ENCODE measurements at regions not wholly inside any gene's neighbourhood (a gene's known extent, or its start where the extent isn't known, plus 50 kb on each side); places are given as distances from the start of the nearest gene placed in this dataset.

- Histone ChIP-seq H3K4me2 (ENCODE audit: low read length) (no peak overlapping the region), H3K79me2 (no peaks in the 10 kb centered on the region), H3K27me3 (ENCODE audit: control insufficient read depth, insufficient read depth, low read length) (no peaks in the 10 kb centered on the region), H2AFZ (no peak overlapping the region), H3K9ac (no peak overlapping the region), H3K27ac (no peak overlapping the region), H3K4me1 (no peaks in the 10 kb centered on the region), H3K9me3 (ENCODE audit: control insufficient read depth, low read length) (no peaks in the 10 kb centered on the region), H3K36me3 (ENCODE audit: control insufficient read depth, insufficient read depth, low read length) (no peaks in the 10 kb centered on the region), H3K4me3 (ENCODE audit: low read depth, low read length) (no peak overlapping the region)
- no peak for TF ChIP-seq CTCF (IDR thresholded peaks at IDR 0.05)
Measured at GRCh38 chr13:74032325-74032724, 101.9 kb downstream of the KLF12 start.

GRCh38 chr13:74027161-74027779 lies 106.9 kb downstream of the KLF12 start:
- no peak for TF ChIP-seq CTCF (IDR thresholded peaks at IDR 0.05)
- no peak overlapping the region for H3K27ac ChIP-seq

GRCh38 chr13:74026753-74027152 lies 107.5 kb downstream of the KLF12 start:
- no peak overlapping the region for H3K27ac ChIP-seq
- H3K4me2 ChIP-seq (ENCODE audit: low read length) = no peak overlapping the region
- H3K79me2 ChIP-seq = no peaks in the 10 kb centered on the region
- no peaks in the 10 kb centered on the region for H3K36me3 ChIP-seq (ENCODE audit: control insufficient read depth, insufficient read depth, low read length)
- no peaks in the 10 kb centered on the region for H3K27me3 ChIP-seq (ENCODE audit: control insufficient read depth, insufficient read depth, low read length)
- no peak overlapping the region for H3K9ac ChIP-seq
- H2AFZ ChIP-seq = no peak overlapping the region
- H3K4me3 ChIP-seq (ENCODE audit: low read depth, low read length) = no peak overlapping the region
- no peaks in the 10 kb centered on the region for H3K9me3 ChIP-seq (ENCODE audit: control insufficient read depth, low read length)
- H3K4me1 ChIP-seq = no peaks in the 10 kb centered on the region
- TF ChIP-seq CTCF (IDR thresholded peaks at IDR 0.05) = no peak

More at GRCh38 chr13:74027161-74027779, 106.9 kb downstream of the KLF12 start:
- Histone ChIP-seq H3K9ac (no peak overlapping the region), H3K4me2 (ENCODE audit: low read length) (no peak overlapping the region), H3K4me3 (ENCODE audit: low read depth, low read length) (no peak overlapping the region), H3K27me3 (ENCODE audit: control insufficient read depth, insufficient read depth, low read length) (no peaks in the 10 kb centered on the region), H3K9me3 (ENCODE audit: control insufficient read depth, low read length) (no peaks in the 10 kb centered on the region), H2AFZ (no peak overlapping the region), H3K36me3 (ENCODE audit: control insufficient read depth, insufficient read depth, low read length) (no peaks in the 10 kb centered on the region), H3K4me1 (no peaks in the 10 kb centered on the region), H3K79me2 (no peaks in the 10 kb centered on the region)

- H3K4me3 ChIP-seq (ENCODE audit: low read depth, low read length) = no peak overlapping the region
- no peak overlapping the region for H3K27ac ChIP-seq
Measured at GRCh38 chr13:74025369-74025768, 108.8 kb downstream of the KLF12 start.

More at GRCh38 chr13:74025369-74025768, 108.8 kb downstream of the KLF12 start:
- no peaks in the 10 kb centered on the region for H3K79me2 ChIP-seq
- H3K27me3 ChIP-seq (ENCODE audit: control insufficient read depth, insufficient read depth, low read length) = no peaks in the 10 kb centered on the region
- H3K9me3 ChIP-seq (ENCODE audit: control insufficient read depth, low read length) = no peaks in the 10 kb centered on the region
- H2AFZ ChIP-seq = no peak overlapping the region
- no peak overlapping the region for H3K4me2 ChIP-seq (ENCODE audit: low read length)
- H3K4me1 ChIP-seq = no peaks in the 10 kb centered on the region
- no peak overlapping the region for H3K9ac ChIP-seq
- no peaks in the 10 kb centered on the region for H3K36me3 ChIP-seq (ENCODE audit: control insufficient read depth, insufficient read depth, low read length)
- no peak for TF ChIP-seq CTCF (IDR thresholded peaks at IDR 0.05)
